Endothelial cell of umbilical vein (primary cell): ENCODE measurements at regions not wholly inside any gene's neighbourhood (a gene's known extent, or its start where the extent isn't known, plus 50 kb on each side); places are given as distances from the start of the nearest gene placed in this dataset.

Experiments
- CTCF ChIP-seq, 2 donors: IDR thresholded peaks; 1 replicate in 1 of 2; 2 replicates in 1 of 2; pipeline ENCODE4 v1.5.1; 2011; ENCODE audit warnings: low read length in 2 of 2, mild to moderate bottlenecking in 2 of 2, moderate library complexity in 2 of 2, control low read depth in 1 of 2, inconsistent platforms in 1 of 2, low read depth in 1 of 2; ENCODE audit not compliant: insufficient read depth in 1 of 2; ENCODE audit errors: extremely low read depth in 1 of 2
- EZH2 ChIP-seq: IDR thresholded peaks from 2 replicates; pipeline ENCODE4 v1.6.1; 2012; ENCODE audit warnings: borderline replicate concordance, low read depth, mild to moderate bottlenecking, moderate library complexity, low read length, inconsistent platforms; ENCODE audit not compliant: severe bottlenecking
- FOS ChIP-seq: IDR thresholded peaks from 2 replicates; pipeline ENCODE4 v1.6.1; 2011; ENCODE audit warnings: mild to moderate bottlenecking, low read length, moderate library complexity, borderline replicate concordance; ENCODE audit not compliant: insufficient read depth
- MAX ChIP-seq: IDR thresholded peaks from 2 replicates; pipeline ENCODE4 v1.6.1; 2011; ENCODE audit not compliant: insufficient read depth, insufficient read length
- POLR2A ChIP-seq: IDR thresholded peaks from 2 replicates; pipeline ENCODE4 v1.6.1; 2012; ENCODE audit warnings: low read depth, mild to moderate bottlenecking, control low read depth, low read length
- POLR2AphosphoS5 ChIP-seq: IDR thresholded peaks from 2 replicates; pipeline ENCODE4 v1.6.1; 2012; ENCODE audit warnings: low read depth, mild to moderate bottlenecking, control low read depth, low read length, moderate library complexity; ENCODE audit not compliant: insufficient read depth

GRCh38 chr21:36624105-36624504, 74.8 kb upstream of the SIM2 start:
- TF ChIP-seq EZH2, result no peak
- no peak for TF ChIP-seq CTCF (IDR thresholded peaks at IDR 0.05; ENCODE audit: extremely low read depth in 1 of 2, insufficient read depth in 1 of 2, low read depth in 1 of 2, low read length in 2 of 2)
- no peak for TF ChIP-seq FOS
- TF ChIP-seq MAX, result no peak
- no peak for TF ChIP-seq POLR2A
- no peak for TF ChIP-seq POLR2AphosphoS5
